ENCODE measurements at regions not wholly inside any gene's neighbourhood (a gene's known extent, or its start where the extent isn't known, plus 50 kb on each side); places are given as distances from the start of the nearest gene placed in this dataset.

DNA sequence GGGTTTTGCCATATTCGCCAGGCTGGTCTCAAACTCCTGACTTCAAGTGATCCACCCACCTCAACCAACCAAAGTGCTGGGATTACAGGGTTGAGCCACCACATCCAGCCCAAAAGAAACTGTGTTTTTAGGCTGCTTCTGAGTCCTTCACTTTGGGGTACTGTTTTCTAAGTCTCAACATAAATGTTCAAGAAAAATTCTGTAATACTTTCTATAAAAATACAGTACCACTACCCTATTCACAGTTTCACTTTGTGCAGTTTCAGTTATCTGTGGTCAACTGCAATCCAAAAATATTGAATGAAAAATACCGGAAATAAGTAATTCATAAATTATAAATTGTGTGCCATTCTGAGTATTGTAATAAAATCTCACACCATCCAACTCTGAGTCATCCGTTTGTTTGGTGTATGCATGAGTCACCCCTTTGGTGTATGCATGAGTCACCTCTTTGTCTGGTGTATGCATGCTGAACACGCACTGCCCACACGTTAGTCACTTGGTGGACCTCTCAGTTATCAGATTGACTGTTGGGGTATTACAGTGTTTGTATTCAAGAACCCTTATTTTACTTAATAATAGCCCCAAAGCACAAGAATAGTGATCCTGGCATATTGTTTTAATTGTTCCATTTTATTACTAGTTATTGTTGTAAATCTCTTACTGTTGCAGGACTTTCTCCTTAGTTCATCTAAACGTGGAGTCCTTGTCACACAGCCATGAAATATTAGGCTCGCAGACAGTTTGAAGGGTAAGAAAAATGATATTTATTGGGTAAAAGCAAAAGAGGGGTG, 190.2 kb downstream of the FSCB start:
- H3K9me3 ChIP-seq = no peaks in the 10 kb centered on the region
- peak; percentile 60 for ATAC-seq (ENCODE audit: insufficient number of reproducible peaks, low FRiP score, low read depth)

DNA sequence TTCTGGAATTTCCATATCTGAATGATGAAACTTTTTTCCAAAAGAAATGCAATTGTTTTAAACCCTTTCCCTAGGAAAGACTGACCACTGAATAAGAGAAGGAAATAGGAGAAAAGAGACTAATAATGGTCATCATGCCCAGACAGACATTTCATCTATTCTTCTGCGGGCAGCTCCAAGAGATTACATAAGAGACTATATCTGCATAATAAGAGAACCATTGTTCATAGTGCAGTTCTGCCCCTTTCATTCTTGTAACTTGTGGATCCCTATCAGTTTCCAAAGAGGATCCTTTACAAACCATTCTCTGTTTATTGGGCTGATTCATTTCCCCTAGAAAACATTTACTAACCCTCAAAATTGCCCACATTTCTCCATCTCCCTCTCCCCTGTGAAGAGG, 197.8 kb downstream of the FSCB start:
- Histone ChIP-seq H3K27ac (no peak overlapping the region), H3K27me3 (replicated peaks; ENCODE audit: insufficient read depth) (no peaks in the 10 kb centered on the region), H3K36me3 (no peaks in the 10 kb centered on the region), H3K9me3 (no peaks in the 10 kb centered on the region), H3K4me3 (no peak overlapping the region), H3K4me1 (ENCODE audit: control insufficient read depth in 1 of 2, low read depth in 2 of 2) (no peaks in the 10 kb centered on the region)
- ATAC-seq (ENCODE audit: insufficient number of reproducible peaks, low FRiP score, low read depth) (no peak), DNase-seq (ENCODE audit: low spot score) (no peak)
- TF ChIP-seq CTCF (IDR thresholded peaks at IDR 0.05) = no peak

More for the DNA sequence above, 190.2 kb downstream of the FSCB start:
- no peaks in the 10 kb centered on the region for H3K4me1 ChIP-seq (ENCODE audit: control insufficient read depth in 1 of 2, low read depth in 2 of 2)
- H3K4me3 ChIP-seq = no peak overlapping the region
- TF ChIP-seq CTCF (IDR thresholded peaks at IDR 0.05) = no peak
- H3K27me3 ChIP-seq (replicated peaks; ENCODE audit: insufficient read depth) = no peaks in the 10 kb centered on the region
- no peaks in the 10 kb centered on the region for H3K36me3 ChIP-seq
- DNase-seq (ENCODE audit: low spot score) = no peak
- no peak overlapping the region for H3K27ac ChIP-seq

GRCh38 chr14:44300916-44301315, 206.2 kb downstream of the FSCB start:
- Histone ChIP-seq H3K4me1 (ENCODE audit: control insufficient read depth in 1 of 2, low read depth in 2 of 2) (no peaks in the 10 kb centered on the region), H3K4me3 (no peak overlapping the region), H3K27ac (no peak overlapping the region), H3K27me3 (replicated peaks; ENCODE audit: insufficient read depth) (no peaks in the 10 kb centered on the region), H3K9me3 (no peaks in the 10 kb centered on the region), H3K36me3 (no peaks in the 10 kb centered on the region)
- no peak for ATAC-seq (ENCODE audit: insufficient number of reproducible peaks, low FRiP score, low read depth)
- no peak for DNase-seq (ENCODE audit: low spot score)
- TF ChIP-seq CTCF (IDR thresholded peaks at IDR 0.05) = no peak

- H3K36me3 ChIP-seq = no peaks in the 10 kb centered on the region
- no peak overlapping the region for H3K4me3 ChIP-seq
- no peaks in the 10 kb centered on the region for H3K27me3 ChIP-seq (replicated peaks; ENCODE audit: insufficient read depth)
- H3K27ac ChIP-seq = no peak overlapping the region
- no peaks in the 10 kb centered on the region for H3K9me3 ChIP-seq
- DNase-seq (ENCODE audit: low spot score) (no peak), ATAC-seq (ENCODE audit: insufficient number of reproducible peaks, low FRiP score, low read depth) (no peak)
- no peaks in the 10 kb centered on the region for H3K4me1 ChIP-seq (ENCODE audit: control insufficient read depth in 1 of 2, low read depth in 2 of 2)
- no peak for TF ChIP-seq CTCF (IDR thresholded peaks at IDR 0.05)
Measured at GRCh38 chr14:44297437-44297836, 209.6 kb downstream of the FSCB start.

DNA sequence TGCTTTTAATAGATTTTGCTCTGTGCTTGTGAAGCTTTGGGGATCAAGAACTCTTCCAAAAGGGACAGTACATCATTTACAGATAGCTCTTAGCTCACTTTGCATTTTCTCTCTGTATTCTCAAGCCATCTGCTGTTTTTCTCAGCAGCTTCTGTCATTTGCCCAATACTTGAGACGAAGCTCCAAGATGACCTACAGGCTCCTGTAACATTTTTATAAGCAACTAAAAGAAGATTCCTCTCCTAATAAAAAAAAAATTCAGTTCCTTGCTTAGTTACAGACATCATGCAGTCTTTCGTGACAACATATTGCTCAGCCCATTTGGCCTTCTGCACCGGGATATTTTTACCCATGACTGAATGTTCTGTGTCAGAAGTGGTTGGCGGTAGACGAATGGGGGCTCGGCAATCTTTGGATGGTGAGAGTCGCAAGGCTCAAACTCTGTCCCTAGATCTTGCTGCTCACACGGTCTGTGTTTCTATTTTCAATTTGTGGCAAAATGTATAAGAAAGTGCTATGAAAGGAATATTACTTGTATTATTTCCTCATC, 215.6 kb downstream of the FSCB start:
- TF ChIP-seq CTCF (IDR thresholded peaks at IDR 0.05) = no peak
- no peaks in the 10 kb centered on the region for H3K27me3 ChIP-seq (replicated peaks; ENCODE audit: insufficient read depth)
- DNase-seq (ENCODE audit: low spot score) (no peak), ATAC-seq (ENCODE audit: insufficient number of reproducible peaks, low FRiP score, low read depth) (no peak)
- no peaks in the 10 kb centered on the region for H3K4me1 ChIP-seq (ENCODE audit: control insufficient read depth in 1 of 2, low read depth in 2 of 2)
- H3K9me3 ChIP-seq = no peaks in the 10 kb centered on the region
- no peaks in the 10 kb centered on the region for H3K36me3 ChIP-seq
- no peak overlapping the region for H3K4me3 ChIP-seq
- peak overlapping the region; percentile 17 to 38 for H3K27ac ChIP-seq

Data from thoracic aorta (tissue), 2 donors.